GM23248 (cell line): ENCODE measurements at regions not wholly inside any gene's neighbourhood (a gene's known extent, or its start where the extent isn't known, plus 50 kb on each side); places are given as distances from the start of the nearest gene placed in this dataset.

Experiments used
- EZH2 ChIP-seq: fragments of 200-600 bp; sonication (generic); IDR thresholded peaks from 2 replicates; pipeline ENCODE4 v1.6.1; 2018; ENCODE audit warnings: antibody characterized with exemption, mild to moderate bottlenecking; ENCODE audit not compliant: insufficient read depth, poor library complexity, severe bottlenecking
- EZH2phosphoT487 ChIP-seq: fragments of 200-600 bp; sonication (generic); IDR thresholded peaks from 2 replicates; pipeline ENCODE4 v1.6.1; 2018; ENCODE audit warnings: antibody characterized with exemption, moderate library complexity, mild to moderate bottlenecking, low read depth; ENCODE audit not compliant: insufficient read depth

DNA sequence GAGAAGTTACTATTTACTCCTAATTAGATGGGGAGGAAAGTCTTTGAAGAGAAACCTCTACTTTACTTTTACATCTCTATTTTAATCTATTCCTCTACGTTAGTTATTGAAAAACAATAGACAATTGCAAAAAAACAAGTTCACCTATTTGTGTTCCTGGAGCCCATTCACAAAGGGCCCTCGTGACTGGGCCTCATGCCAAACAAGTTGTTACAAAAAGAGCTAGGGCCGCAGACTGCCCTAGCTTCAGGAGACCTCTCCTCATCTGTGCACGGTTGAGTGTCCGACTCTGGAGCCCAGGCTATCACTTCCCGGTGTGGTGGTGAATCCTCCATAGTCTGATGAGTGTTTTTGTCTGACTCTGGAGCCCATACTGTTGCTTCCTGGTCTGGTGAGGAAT is 190.9 kb downstream of the ZNF486 start:
- TF ChIP-seq EZH2 (no peak), EZH2phosphoT487 (no peak)
